Peyer's patch (tissue), 4 donors: ENCODE measurements at regions not wholly inside any gene's neighbourhood (a gene's known extent, or its start where the extent isn't known, plus 50 kb on each side); places are given as distances from the start of the nearest gene placed in this dataset.

ENCODE experiments used
- DNase-seq, 3 donors: peaks; one replicate each; pipeline ENCODE4 v3.0.0-alpha.2; 2017 to 2019
- H3K27ac ChIP-seq, 4 donors: fragments of 200-600 bp; sonication (generic); one replicate each; pipeline ENCODE4 v1.5.1; 2016 to 2019
- H3K27me3 ChIP-seq, 2 donors: fragments of 200-600 bp; sonication (generic); one replicate each; pipeline ENCODE4 v1.5.1; 2019
- H3K36me3 ChIP-seq, 3 donors: fragments of 200-600 bp; sonication (generic); one replicate each; pipeline ENCODE4 v1.5.1; 2016 to 2019
- H3K4me1 ChIP-seq, 4 donors: fragments of 200-600 bp; sonication (generic); one replicate each; pipeline ENCODE4 v1.5.1; 2016 to 2019
- H3K4me3 ChIP-seq, 4 donors: fragments of 200-600 bp; sonication (generic); 1 replicate in 3 of 4; 2 replicates in 1 of 4; pipeline ENCODE4 v1.5.1; 2016 to 2019; ENCODE audit warnings: mild to moderate bottlenecking in 1 of 4
- H3K9me3 ChIP-seq, 4 donors: fragments of 200-600 bp; sonication (generic); one replicate each; pipeline ENCODE4 v1.5.1; 2016 to 2019; ENCODE audit warnings: mild to moderate bottlenecking in 1 of 4
- POLR2A ChIP-seq, 2 donors: fragments of 450-650 bp; IDR thresholded peaks; one replicate each; pipeline ENCODE4 v1.5.1; 2017; ENCODE audit warnings: antibody characterized with exemption in 2 of 2, mild to moderate bottlenecking in 2 of 2, moderate library complexity in 2 of 2
- TF ChIP-seq, protein P1 (sequence below), 6 experiments: fragments of 450-650 bp in 4 of 6; fragments of 200-600 bp in 2 of 6; sonication (generic) in 1 of 6; IDR thresholded peaks; one replicate each; pipeline ENCODE4 v1.5.1; 2017 to 2019; ENCODE audit warnings: antibody characterized with exemption in 6 of 6, mild to moderate bottlenecking in 3 of 6, moderate library complexity in 1 of 6

DNA sequence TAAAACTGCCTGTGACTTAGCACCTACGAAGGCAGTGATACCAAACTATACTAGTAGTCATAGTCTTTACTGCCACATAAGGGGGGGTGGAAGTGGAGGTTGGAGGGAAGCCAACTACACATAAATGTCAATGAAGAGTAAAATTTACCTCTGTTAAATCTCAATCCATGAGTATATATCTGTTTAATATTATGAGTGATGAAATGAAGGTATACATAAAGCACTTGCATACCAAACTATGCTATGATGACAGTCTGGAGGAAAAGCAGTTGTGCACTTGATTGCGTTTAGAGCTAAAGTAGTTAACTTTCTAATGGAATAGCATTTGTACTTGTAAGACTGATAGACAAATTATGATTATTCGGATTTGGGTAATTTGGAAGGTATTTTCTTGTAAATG is 129.2 kb upstream of the POU5F2 start:
- TF ChIP-seq, protein P1, sequence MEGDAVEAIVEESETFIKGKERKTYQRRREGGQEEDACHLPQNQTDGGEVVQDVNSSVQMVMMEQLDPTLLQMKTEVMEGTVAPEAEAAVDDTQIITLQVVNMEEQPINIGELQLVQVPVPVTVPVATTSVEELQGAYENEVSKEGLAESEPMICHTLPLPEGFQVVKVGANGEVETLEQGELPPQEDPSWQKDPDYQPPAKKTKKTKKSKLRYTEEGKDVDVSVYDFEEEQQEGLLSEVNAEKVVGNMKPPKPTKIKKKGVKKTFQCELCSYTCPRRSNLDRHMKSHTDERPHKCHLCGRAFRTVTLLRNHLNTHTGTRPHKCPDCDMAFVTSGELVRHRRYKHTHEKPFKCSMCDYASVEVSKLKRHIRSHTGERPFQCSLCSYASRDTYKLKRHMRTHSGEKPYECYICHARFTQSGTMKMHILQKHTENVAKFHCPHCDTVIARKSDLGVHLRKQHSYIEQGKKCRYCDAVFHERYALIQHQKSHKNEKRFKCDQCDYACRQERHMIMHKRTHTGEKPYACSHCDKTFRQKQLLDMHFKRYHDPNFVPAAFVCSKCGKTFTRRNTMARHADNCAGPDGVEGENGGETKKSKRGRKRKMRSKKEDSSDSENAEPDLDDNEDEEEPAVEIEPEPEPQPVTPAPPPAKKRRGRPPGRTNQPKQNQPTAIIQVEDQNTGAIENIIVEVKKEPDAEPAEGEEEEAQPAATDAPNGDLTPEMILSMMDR (IDR thresholded peaks at IDR 0.05): no peak
- no peak for TF ChIP-seq POLR2A (IDR thresholded peaks at IDR 0.05)

DNA sequence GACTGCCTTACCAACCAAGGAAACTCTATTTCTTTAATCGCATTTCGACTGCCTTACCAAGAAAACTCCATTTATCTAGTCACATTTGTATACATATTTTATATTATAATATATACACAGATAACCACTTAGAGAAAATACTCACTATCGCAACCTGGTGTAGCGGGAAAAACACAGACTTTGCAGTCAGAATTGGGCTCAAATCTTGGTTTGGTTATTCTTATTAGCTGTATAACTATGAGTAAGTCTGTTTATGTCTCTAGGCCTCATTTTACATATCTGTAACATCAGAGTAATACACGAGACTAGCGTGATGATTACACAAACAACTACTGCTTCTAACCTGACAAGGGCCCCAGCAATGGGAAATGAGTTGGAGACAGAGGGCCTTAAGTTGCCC is 127.5 kb upstream of the POU5F2 start:
- no peak overlapping the region for H3K27ac ChIP-seq
- no peak overlapping the region for H3K4me3 ChIP-seq
- H3K27me3 ChIP-seq: no peaks in the 10 kb centered on the region
- DNase-seq: no peak
- TF ChIP-seq, protein P1 (IDR thresholded peaks at IDR 0.05): no peak
- no peak for TF ChIP-seq POLR2A (IDR thresholded peaks at IDR 0.05)
- no peaks in the 10 kb centered on the region for H3K9me3 ChIP-seq
- H3K36me3 ChIP-seq: no peaks in the 10 kb centered on the region
- H3K4me1 ChIP-seq: no peaks in the 10 kb centered on the region

More for the DNA sequence above, 129.2 kb upstream of the POU5F2 start:
- H3K27ac ChIP-seq: no peak overlapping the region
- no peaks in the 10 kb centered on the region for H3K4me1 ChIP-seq
- H3K9me3 ChIP-seq: no peaks in the 10 kb centered on the region
- no peak overlapping the region for H3K4me3 ChIP-seq
- DNase-seq: no peak
- H3K36me3 ChIP-seq: no peaks in the 10 kb centered on the region
- H3K27me3 ChIP-seq: no peaks in the 10 kb centered on the region

DNA sequence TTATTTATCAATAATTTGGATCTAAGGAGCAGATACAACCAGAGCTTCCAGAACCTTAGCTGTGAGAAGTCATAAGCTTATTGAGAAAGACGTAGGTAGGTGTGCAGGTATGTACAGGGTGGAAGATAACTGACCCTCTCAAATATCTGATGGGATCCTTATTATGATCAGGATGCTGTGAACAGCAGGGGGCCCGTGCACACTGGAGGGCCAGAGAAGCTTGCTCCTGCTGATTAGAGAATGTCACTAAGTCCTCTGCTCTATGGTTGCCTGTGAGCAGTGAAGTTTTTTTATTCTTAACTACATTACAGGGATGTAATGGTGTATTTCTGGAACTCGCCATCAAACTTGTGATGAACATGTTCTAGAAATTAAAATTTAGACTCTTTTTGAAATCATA is 108.9 kb upstream of the POU5F2 start:
- Histone ChIP-seq H3K9me3 (no peaks in the 10 kb centered on the region), H3K27me3 (no peaks in the 10 kb centered on the region), H3K27ac (no peak overlapping the region), H3K4me3 (no peak overlapping the region), H3K36me3 (no peaks in the 10 kb centered on the region), H3K4me1 (no peaks in the 10 kb centered on the region)
- TF ChIP-seq, protein P1 (IDR thresholded peaks at IDR 0.05): no peak
- TF ChIP-seq POLR2A (IDR thresholded peaks at IDR 0.05): no peak
- DNase-seq: no peak

DNA sequence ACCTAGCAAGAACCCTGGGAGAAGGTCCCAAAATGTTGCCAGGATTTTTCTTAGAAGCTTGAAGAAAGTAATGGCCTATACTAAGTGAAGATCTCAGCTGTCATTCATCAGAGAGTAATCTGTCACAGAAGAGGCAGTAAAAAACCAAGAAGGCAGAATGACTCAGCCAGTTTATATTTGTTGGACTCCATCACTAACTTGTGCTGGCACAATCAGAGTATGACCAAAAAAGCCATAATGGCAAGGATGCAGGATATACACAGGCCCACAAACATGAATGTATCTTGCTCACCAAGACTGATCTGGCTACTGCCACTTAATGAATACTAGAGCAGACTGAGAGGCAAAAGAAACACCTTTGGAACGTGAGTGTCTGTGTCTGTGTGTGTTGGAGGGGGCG is 104.0 kb upstream of the POU5F2 start:
- DNase-seq: no peak
- H3K4me3 ChIP-seq: no peak overlapping the region
- TF ChIP-seq POLR2A (IDR thresholded peaks at IDR 0.05): no peak
- TF ChIP-seq, protein P1 (IDR thresholded peaks at IDR 0.05): no peak
- H3K27ac ChIP-seq: no peak overlapping the region
- H3K27me3 ChIP-seq: no peaks in the 10 kb centered on the region
- H3K9me3 ChIP-seq: peaks cover 0 to 3% (median 0%) of the 10 kb centered on the region in 4 donors
- H3K36me3 ChIP-seq: no peaks in the 10 kb centered on the region
- no peaks in the 10 kb centered on the region for H3K4me1 ChIP-seq

DNA sequence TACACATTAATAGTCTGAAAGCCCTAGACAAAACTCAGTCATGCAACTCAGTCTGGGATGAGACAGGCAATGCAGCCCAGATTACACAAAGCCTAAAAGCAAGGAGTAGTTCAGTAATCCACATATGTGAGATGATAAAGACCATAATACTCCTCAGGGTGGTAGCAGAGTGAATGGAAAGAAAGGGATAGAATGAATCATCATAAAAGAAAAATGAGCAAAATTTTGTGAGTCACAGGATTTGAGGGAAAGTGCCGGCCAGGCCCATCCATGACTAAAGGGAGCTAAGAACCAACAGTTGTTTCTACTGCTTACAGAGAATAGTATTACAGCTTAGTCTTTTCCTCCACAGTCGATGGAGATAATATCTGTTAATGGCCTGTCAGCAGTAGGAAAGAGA is 90.0 kb upstream of the POU5F2 start:
- TF ChIP-seq POLR2A (IDR thresholded peaks at IDR 0.05): no peak
- TF ChIP-seq, protein P1 (IDR thresholded peaks at IDR 0.05): no peak
- H3K27me3 ChIP-seq: no peaks in the 10 kb centered on the region
- H3K4me1 ChIP-seq: no peaks in the 10 kb centered on the region
- no peaks in the 10 kb centered on the region for H3K36me3 ChIP-seq
- DNase-seq: no peak
- no peak overlapping the region for H3K4me3 ChIP-seq
- H3K9me3 ChIP-seq: no peaks in the 10 kb centered on the region
- H3K27ac ChIP-seq: no peak overlapping the region

DNA sequence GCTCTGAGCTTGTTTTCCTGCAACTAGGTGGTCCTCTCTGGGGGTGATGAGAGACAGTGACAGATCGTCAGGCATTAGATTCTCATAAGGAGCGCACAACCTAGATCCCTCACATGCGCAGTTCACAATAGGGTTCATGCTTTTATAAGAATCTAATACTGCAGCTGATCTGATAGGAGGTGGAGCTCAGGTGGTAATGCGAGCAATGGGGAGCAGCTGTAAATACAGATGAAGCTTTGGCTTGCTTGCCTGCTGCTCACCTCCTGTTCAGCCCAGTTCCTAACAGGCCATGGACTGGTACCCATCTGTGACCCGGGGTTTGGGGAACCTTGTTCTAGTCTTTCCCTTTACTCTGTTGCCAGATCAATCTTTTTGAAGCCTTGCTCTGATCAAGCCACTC is 89.5 kb upstream of the POU5F2 start:
- H3K27me3 ChIP-seq: no peaks in the 10 kb centered on the region
- TF ChIP-seq, protein P1 (IDR thresholded peaks at IDR 0.05): no peak
- H3K4me3 ChIP-seq: no peak overlapping the region
- no peaks in the 10 kb centered on the region for H3K4me1 ChIP-seq
- DNase-seq: no peak
- H3K9me3 ChIP-seq: no peaks in the 10 kb centered on the region
- no peaks in the 10 kb centered on the region for H3K36me3 ChIP-seq
- H3K27ac ChIP-seq: no peak overlapping the region
